Skin of body (tissue), 1 donor: ENCODE measurements at regions not wholly inside any gene's neighbourhood (a gene's known extent, or its start where the extent isn't known, plus 50 kb on each side); places are given as distances from the start of the nearest gene placed in this dataset.
"Not testable (repeated sequence)": the region's sequence is repeated elsewhere in the genome, so short reads cannot be mapped to it uniquely, and the experiment has no call there.

Experiments
- DNase-seq: peaks from one replicate; lab custom pipeline; 2025; lab: John Stamatoyannopoulos, UW

GRCh38 chr12:42030588-42030987 is 114.1 kb downstream of the GXYLT1 start:
- DNase-seq = no peak

- DNase-seq = no peak
Measured at GRCh38 chr12:42027546-42027945, 117.1 kb downstream of the GXYLT1 start.

DNA sequence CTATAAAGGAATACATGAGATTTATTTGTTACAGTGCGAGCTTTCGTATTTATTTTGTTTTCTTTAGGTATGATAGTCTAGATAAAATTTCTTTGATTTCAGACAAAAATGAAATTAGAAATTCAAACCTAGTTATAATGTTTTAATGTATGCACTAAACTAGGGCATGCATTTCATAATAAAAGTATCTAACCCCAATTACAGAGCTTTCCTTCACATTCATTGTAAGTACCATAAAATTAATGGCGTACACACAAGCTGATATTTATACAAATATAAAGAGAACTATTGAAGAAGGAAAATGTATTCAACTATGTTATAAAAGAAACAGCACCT is 120.2 kb downstream of the GXYLT1 start:
- no peak for DNase-seq

GRCh38 chr12:42023733-42024494 is 120.8 kb downstream of the GXYLT1 start:
- peak; percentile 72 for DNase-seq

DNA sequence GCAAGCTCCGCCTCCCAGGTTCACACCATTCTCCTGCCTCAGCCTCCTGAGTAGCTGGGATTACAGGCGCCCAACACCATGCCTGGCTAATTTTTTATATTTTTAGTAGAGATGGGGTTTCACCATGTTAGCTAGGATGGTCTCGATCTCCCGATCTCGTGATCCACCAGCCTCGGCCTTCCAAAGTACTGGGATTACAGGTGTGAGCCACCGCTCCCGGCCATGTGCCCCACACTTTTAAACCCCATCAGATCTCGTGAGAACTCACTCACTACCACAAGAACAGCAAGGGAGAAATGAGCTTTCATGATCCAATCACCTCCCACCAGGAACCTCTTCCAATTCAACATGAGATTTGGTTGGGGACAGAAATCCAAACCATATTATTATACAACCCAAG is 122.7 kb downstream of the GXYLT1 start:
- DNase-seq = not testable (repeated sequence)

DNA sequence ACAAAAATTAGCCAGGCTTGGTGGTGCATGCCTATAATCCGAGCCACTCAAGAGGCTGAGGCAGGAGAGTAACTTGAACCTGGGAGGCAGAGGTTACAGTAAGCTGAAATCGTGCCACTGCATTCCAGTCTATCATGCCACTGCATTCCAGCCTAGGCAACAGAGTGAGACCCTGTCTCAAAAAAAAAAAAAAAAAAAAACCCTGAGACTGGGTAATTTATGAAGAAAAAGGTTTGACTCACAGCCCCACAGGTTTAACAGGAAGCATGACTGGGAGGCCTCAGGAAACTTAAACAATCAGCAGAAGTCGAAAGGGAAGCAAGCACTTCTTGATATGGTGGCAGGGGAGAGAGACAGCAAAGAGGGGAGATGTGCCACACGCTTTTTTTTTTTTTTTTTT is 123.2 kb downstream of the GXYLT1 start:
- no peak for DNase-seq

DNA sequence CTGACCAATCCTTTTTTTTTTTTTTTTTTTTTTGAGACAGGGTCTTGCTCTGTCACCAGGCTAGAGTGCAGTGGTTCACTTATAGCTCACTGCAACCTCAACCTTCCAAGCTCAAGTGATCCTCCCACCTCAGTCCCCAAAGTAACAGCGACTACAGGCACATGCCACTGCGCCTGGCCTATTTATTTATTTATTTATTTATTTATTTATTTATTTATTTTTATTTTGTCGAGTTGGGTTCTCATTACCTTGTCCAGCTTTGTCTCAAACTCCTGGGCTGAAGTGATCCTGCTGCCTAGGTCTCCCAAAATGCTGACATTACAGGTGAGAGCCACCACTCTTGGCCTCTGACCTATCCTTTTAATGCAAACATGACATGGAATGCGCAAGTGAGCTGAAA is 124.4 kb downstream of the GXYLT1 start:
- DNase-seq = no peak

GRCh38 chr12:42019746-42020145 is 124.9 kb downstream of the GXYLT1 start:
- DNase-seq = no peak

- DNase-seq = no peak
Measured at GRCh38 chr12:42017051-42017450, 127.6 kb downstream of the GXYLT1 start.

- no peak for DNase-seq
Measured at GRCh38 chr12:42015051-42015461, 129.6 kb downstream of the GXYLT1 start.

- not testable (repeated sequence) for DNase-seq
Measured at GRCh38 chr12:42012501-42012900, 132.2 kb downstream of the GXYLT1 start.

- DNase-seq = no peak
Measured at GRCh38 chr12:42010715-42011114, 134.0 kb downstream of the GXYLT1 start.

DNA sequence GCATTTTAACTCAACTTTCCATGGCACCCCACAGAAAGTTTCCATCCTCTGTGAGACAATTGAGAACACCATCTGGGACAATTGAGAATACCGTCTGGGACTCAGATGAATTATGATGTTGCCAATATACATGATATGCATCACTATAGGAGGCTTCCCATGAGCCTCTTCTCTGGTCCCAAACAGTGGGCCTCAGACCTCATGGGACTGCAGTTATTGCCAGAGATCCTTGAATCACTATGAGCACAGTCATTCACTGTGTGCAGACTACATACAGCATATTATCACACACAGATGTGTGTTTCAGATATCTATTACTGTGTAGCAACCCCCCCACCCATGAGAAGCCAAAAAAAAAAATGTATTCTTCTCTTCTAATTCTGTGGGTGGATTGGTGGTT is 134.4 kb downstream of the GXYLT1 start:
- peak; percentile 70 for DNase-seq

DNA sequence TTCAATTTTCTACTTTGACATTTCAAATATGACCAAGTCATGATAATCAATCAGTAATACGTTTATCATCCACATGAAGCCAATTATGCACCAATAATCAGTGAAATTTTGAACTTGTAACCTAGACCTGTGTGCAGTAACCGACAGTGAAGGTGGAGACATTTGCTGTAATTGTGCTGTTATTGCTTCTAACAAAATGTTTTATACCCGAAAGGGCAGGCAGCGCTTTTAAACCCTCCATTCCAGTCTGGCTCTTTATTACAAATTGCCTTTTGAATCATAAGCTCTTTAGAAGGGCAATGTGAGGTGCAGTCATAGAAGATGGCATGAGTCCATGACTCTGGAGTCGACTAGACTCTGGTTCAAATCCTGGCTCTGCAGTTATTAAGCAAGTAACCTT is 135.7 kb downstream of the GXYLT1 start:
- no peak for DNase-seq

DNA sequence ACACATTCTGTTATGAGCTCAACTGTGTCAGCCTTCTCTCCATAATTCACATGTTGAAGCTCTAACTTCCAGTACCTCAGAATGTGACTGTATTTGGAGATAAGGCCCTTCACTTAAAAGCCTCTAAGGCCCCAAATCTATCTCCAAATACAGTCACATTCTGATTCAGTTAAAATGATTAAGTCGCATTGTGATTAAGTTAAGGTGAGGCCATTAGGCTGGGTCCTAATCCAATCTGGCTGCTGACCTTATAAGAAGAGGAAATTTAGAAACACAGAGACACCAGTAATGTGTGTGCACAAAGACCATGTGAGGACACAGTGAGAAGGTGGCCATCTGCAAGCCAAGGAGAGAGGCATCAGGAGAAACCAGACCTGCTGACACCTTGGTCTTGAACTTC is 141.6 kb downstream of the GXYLT1 start:
- no peak for DNase-seq

GRCh38 chr12:42002563-42002962 is 142.1 kb downstream of the GXYLT1 start:
- DNase-seq = no peak

- no peak for DNase-seq
Measured at GRCh38 chr12:41998436-41998835, 146.2 kb downstream of the GXYLT1 start.

- no peak for DNase-seq
Measured at GRCh38 chr12:41993283-41993682, 151.4 kb downstream of the GXYLT1 start.

DNA sequence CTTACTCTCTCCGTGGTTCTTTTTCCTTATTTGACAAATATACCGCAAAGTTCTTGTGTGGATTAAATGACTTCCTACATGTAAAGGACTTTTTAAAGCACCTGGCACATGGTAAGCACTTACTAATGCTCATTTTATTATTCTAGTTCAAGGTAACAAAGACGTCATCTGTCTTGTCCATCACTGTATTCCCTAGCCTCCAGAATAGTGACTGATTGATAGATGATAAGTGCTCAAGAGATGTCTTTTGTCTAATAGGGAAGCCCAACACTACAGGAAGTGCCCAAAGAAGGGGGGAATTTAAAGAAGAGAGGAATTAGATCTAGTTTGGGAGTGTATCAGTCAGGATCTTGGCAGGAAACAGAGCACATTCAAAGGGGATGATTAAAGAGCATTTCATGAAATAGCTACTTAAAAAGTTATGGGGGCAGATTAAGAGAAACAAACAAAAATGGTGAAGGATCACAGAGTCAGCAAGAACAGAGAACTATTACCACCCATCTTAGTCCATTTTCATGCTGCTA is 151.9 kb downstream of the GXYLT1 start:
- no peak for DNase-seq

GRCh38 chr12:41992022-41992421 is 152.7 kb downstream of the GXYLT1 start:
- no peak for DNase-seq

DNA sequence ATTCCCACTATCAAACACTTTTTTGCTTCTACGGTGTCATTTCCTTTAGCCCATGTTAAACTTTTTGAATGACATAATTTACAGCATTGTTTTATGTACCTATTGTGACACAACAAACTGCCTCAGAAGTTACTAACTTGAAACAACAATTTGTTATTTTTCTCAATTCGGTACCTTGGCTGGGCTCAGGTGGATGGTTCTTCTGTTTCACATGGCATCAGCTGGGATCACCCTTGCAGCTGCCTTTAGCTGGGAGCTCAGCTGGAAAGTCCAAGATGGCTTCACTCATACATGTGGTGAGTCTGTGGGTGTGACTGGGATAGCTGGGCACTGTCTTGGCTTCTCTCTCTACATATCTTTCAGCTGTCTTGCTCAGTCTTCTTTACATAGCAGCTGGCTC is 156.0 kb downstream of the GXYLT1 start:
- DNase-seq = no peak

GRCh38 chr12:41986513-41986912 is 158.2 kb downstream of the GXYLT1 start:
- DNase-seq = not testable (repeated sequence)

DNA sequence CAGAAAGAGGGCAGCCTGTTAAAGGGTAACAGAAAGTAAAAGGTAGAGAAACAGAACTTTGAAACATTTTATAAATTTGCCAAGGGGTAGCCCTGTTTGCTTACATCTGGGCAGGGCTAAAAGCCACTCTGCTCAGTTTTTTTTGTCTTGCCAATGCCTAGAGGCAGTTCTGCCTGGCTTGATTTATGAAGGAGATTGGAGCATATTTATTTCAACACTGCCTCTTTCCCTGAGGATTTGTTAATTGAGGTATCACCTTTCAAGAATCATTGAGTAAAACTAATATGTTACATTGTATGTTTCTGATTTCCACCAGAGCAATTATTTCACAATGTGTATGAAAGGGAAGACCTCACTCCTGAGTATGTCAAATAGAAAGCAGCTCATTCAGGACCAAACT is 160.8 kb downstream of the GXYLT1 start:
- no peak for DNase-seq

DNA sequence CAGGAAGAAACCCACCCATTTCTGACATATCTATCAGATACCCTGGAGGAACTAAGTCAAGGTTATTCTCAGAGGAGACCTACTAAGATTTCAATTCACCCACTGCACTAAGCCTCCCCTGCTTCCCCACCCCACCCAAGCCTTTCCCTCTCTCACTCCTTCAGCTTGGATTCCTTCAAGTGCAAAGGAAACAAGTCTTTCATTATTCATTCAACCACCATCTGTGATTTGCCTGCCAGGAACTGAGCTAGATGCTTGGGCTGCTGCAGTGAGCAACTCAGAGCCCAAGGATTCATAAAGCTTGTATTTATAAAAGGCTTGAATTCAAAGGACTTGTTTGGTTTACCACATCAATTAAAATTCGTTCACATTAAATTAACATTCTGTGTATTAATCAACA is 161.3 kb downstream of the GXYLT1 start:
- no peak for DNase-seq
